Muscle of back (tissue), 3 donors: ENCODE measurements at regions not wholly inside any gene's neighbourhood (a gene's known extent, or its start where the extent isn't known, plus 50 kb on each side); places are given as distances from the start of the nearest gene placed in this dataset.
"Not testable (repeated sequence)": the region's sequence is repeated elsewhere in the genome, so short reads cannot be mapped to it uniquely, and the experiment has no call there.

Source experiments
- DNase-seq, 3 donors: peaks; one replicate each; pipeline versions ENCODE4 v3.0.0 to v3.0.0-alpha.2; 2013

- DNase-seq, result no peak
Measured at GRCh38 chr1:79531790-79532189, 525.3 kb upstream of the ADGRL4 start.

- no peak for DNase-seq
Measured at GRCh38 chr1:79530476-79530875, 523.9 kb upstream of the ADGRL4 start.

- no peak for DNase-seq
Measured at GRCh38 chr1:79530055-79530454, 523.5 kb upstream of the ADGRL4 start.

GRCh38 chr1:79524126-79524525 is 517.6 kb upstream of the ADGRL4 start:
- DNase-seq, result no peak

- no peak for DNase-seq
Measured at GRCh38 chr1:79519084-79519760, 512.7 kb upstream of the ADGRL4 start.

GRCh38 chr1:79517470-79518224 is 511.1 kb upstream of the ADGRL4 start:
- DNase-seq, result no peak

- no peak for DNase-seq
Measured at GRCh38 chr1:79507770-79508169, 501.2 kb upstream of the ADGRL4 start.

GRCh38 chr1:79501153-79501552 is 494.6 kb upstream of the ADGRL4 start:
- no peak for DNase-seq

GRCh38 chr1:79499541-79499940 is 493.0 kb upstream of the ADGRL4 start:
- DNase-seq, result no peak

GRCh38 chr1:79497193-79497773 is 490.8 kb upstream of the ADGRL4 start:
- peak; percentile 11 to 41 (median 16) for DNase-seq

GRCh38 chr1:79496129-79496528 is 489.6 kb upstream of the ADGRL4 start:
- no peak for DNase-seq

GRCh38 chr1:79493702-79494101 is 487.2 kb upstream of the ADGRL4 start:
- DNase-seq, result not testable (repeated sequence)

GRCh38 chr1:79488572-79489121 is 482.1 kb upstream of the ADGRL4 start:
- not testable (repeated sequence) for DNase-seq

GRCh38 chr1:79478728-79479373 is 472.3 kb upstream of the ADGRL4 start:
- DNase-seq, result no peak

- DNase-seq, result no peak
Measured at GRCh38 chr1:79478160-79478559, 471.6 kb upstream of the ADGRL4 start.

- no peak for DNase-seq
Measured at GRCh38 chr1:79472067-79472656, 465.6 kb upstream of the ADGRL4 start.

GRCh38 chr1:79469139-79469538 is 462.6 kb upstream of the ADGRL4 start:
- DNase-seq, result no peak

GRCh38 chr1:79460773-79461436 is 454.4 kb upstream of the ADGRL4 start:
- no peak for DNase-seq

- no peak for DNase-seq
Measured at GRCh38 chr1:79457562-79458224, 451.2 kb upstream of the ADGRL4 start.

GRCh38 chr1:79448426-79448825 is 441.9 kb upstream of the ADGRL4 start:
- no peak for DNase-seq

GRCh38 chr1:79441238-79441637 is 434.7 kb upstream of the ADGRL4 start:
- DNase-seq, result peak in 1 of 3 donors; percentile 3
